MG63 (cell line): ENCODE measurements at regions not wholly inside any gene's neighbourhood (a gene's known extent, or its start where the extent isn't known, plus 50 kb on each side); places are given as distances from the start of the nearest gene placed in this dataset.

Experiments
- DNase-seq: peaks from one replicate; pipeline ENCODE4 v3.0.0-alpha.2; 2020
- H3K27me3 ChIP-seq: fragments of 250-450 bp; sonication (Bioruptor Pico); 2 replicates; pipeline ENCODE4 v1.5.1; 2020; ENCODE audit warnings: mild to moderate bottlenecking, moderate library complexity
- H3K36me3 ChIP-seq: fragments of 250-450 bp; sonication (Bioruptor Pico); 2 replicates; pipeline ENCODE4 v1.5.1; 2020; ENCODE audit warnings: mild to moderate bottlenecking, moderate library complexity
- H3K4me3 ChIP-seq: fragments of 250-450 bp; sonication (Bioruptor Pico); 2 replicates; pipeline ENCODE4 v1.5.1; 2020; ENCODE audit warnings: mild to moderate bottlenecking, moderate library complexity
- H3K9me3 ChIP-seq: fragments of 250-450 bp; sonication (Bioruptor Pico); 2 replicates; pipeline ENCODE4 v1.5.1; 2020; ENCODE audit warnings: mild to moderate bottlenecking, moderate library complexity

GRCh38 chr9:99725852-99726251, 95.8 kb upstream of the NR4A3 start:
- no peaks in the 10 kb centered on the region for H3K9me3 ChIP-seq
- DNase-seq: no peak
- no peaks in the 10 kb centered on the region; the same call in 1 of the 2 replicates for H3K27me3 ChIP-seq
- H3K36me3 ChIP-seq: no peaks in the 10 kb centered on the region
- no peak overlapping the region for H3K4me3 ChIP-seq

GRCh38 chr9:99726758-99727157, 94.9 kb upstream of the NR4A3 start:
- DNase-seq: peak; percentile 2
- Histone ChIP-seq H3K27me3 (no peaks in the 10 kb centered on the region; the same call in 1 of the 2 replicates), H3K36me3 (no peaks in the 10 kb centered on the region)

GRCh38 chr9:99730062-99730461, 91.6 kb upstream of the NR4A3 start:
- no peaks in the 10 kb centered on the region for H3K36me3 ChIP-seq
- no peaks in the 10 kb centered on the region for H3K27me3 ChIP-seq
- H3K9me3 ChIP-seq: no peaks in the 10 kb centered on the region
- no peak for DNase-seq
- no peak overlapping the region for H3K4me3 ChIP-seq

More at GRCh38 chr9:99726758-99727157, 94.9 kb upstream of the NR4A3 start:
- H3K4me3 ChIP-seq: no peak overlapping the region
- H3K9me3 ChIP-seq: no peaks in the 10 kb centered on the region

DNA sequence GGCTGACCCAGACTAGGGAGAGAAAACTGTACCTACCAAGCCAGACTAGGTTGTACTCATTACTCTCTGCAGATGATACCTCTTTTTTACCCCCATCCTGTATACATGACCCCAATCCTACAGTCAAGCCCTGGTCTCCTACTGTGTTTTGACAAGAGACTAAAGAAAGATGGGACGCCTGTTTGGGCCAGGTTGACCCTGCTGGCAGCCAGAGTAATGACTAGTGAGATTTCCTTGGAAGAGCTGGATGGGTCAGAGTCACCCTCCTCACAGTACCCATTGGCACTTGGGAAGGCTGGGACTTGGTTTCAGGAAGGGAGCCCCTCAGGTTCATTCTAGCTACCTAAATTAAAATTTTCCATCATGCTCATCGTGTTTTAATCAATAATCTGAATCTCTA, 89.7 kb upstream of the NR4A3 start:
- no peak overlapping the region for H3K4me3 ChIP-seq
- no peaks in the 10 kb centered on the region for H3K9me3 ChIP-seq
- H3K36me3 ChIP-seq: no peaks in the 10 kb centered on the region
- no peak for DNase-seq
- no peaks in the 10 kb centered on the region for H3K27me3 ChIP-seq

- Histone ChIP-seq H3K27me3 (no peaks in the 10 kb centered on the region), H3K36me3 (no peaks in the 10 kb centered on the region), H3K9me3 (no peaks in the 10 kb centered on the region), H3K4me3 (no peak overlapping the region)
- no peak for DNase-seq
Measured at GRCh38 chr9:99732715-99733114, 89.0 kb upstream of the NR4A3 start.

- DNase-seq: no peak
- H3K4me3 ChIP-seq: no peak overlapping the region
- no peaks in the 10 kb centered on the region for H3K9me3 ChIP-seq
- no peaks in the 10 kb centered on the region for H3K27me3 ChIP-seq
- no peaks in the 10 kb centered on the region for H3K36me3 ChIP-seq
Measured at GRCh38 chr9:99735041-99735440, 86.6 kb upstream of the NR4A3 start.

DNA sequence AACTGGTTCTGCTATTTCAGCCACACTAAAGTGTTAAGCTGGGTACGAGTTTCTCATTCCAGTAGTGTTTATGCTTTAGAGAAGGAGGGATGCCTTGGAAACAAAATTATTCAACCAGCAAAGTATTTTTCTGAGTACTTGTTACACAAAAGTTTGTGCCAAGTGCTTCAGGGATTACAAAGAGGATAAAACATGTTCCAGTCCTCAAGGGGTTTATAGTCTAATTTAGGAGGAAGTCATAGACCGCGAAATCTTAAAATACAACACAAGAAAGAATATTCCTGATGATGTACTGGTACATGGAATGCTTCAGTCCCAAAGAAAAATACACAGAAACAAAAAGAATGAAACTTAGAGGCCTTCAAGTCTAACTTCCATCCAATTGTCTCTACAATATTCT, 85.4 kb upstream of the NR4A3 start:
- Histone ChIP-seq H3K27me3 (no peaks in the 10 kb centered on the region), H3K36me3 (no peaks in the 10 kb centered on the region), H3K9me3 (no peaks in the 10 kb centered on the region), H3K4me3 (no peak overlapping the region)
- DNase-seq: no peak

- Histone ChIP-seq H3K36me3 (no peaks in the 10 kb centered on the region), H3K4me3 (no peak overlapping the region), H3K9me3 (no peaks in the 10 kb centered on the region), H3K27me3 (no peaks in the 10 kb centered on the region)
- DNase-seq: no peak
Measured at GRCh38 chr9:99737649-99738048, 84.0 kb upstream of the NR4A3 start.

DNA sequence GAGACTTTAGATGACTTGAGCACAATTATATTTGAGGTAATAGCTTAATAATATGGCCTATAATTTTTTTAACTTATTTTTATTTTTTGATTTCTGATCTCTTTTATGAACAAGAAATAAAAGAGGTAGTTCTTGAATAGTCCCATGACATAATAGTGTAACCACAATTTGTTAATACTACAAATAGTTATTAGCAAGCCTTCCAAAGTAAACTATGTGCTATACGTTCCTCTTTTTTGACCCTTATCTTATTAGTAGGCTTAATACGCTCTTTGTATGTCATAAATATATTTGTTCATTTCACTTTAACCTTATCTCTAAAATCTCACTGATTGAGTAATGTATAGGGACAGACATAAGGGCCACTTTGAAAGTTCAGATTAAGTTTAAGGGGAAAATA, 78.7 kb upstream of the NR4A3 start:
- H3K27me3 ChIP-seq: no peaks in the 10 kb centered on the region
- no peaks in the 10 kb centered on the region for H3K36me3 ChIP-seq
- H3K9me3 ChIP-seq: no peaks in the 10 kb centered on the region
- no peak overlapping the region for H3K4me3 ChIP-seq
- DNase-seq: no peak

DNA sequence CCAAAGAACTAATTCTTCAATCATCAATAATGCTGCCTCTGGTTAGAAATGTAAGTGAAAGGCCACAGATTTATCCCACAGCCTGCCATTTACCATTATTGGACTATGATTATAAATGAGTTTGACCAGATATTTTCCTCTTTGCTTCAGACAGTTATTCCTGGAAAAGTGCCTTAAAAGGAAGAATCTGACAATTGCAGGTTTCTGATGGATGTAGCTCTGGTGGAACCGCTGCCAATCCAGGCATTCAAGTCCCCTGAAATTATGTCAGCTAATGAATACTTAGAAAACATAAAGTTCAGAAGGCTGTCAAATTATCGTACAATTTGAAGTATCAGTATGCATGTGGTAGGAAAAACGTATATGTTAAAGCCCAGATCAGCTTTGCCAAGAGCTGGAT, 78.2 kb upstream of the NR4A3 start:
- DNase-seq: no peak
- H3K36me3 ChIP-seq: no peaks in the 10 kb centered on the region
- H3K4me3 ChIP-seq: no peak overlapping the region
- H3K9me3 ChIP-seq: no peaks in the 10 kb centered on the region
- no peaks in the 10 kb centered on the region for H3K27me3 ChIP-seq

DNA sequence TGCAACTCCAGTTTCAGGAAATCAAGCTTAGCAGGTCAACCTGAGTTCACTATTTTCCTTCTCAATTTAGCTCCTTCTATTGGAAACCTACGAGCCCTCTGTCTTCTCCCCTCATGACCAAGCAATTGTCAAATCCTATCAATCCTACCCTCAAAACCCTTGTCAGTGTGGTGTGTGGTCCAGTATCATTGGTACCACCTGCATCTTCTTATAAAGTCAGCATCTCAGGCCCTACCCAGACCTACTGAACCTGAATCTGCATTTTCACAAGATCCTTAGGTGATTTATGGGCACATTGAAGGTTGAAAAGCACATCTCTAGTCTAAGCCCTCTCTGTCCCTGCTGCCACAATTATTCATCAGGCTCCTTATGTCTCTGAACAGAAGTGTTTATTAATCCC, 77.6 kb upstream of the NR4A3 start:
- no peaks in the 10 kb centered on the region for H3K9me3 ChIP-seq
- no peaks in the 10 kb centered on the region for H3K36me3 ChIP-seq
- no peak overlapping the region for H3K4me3 ChIP-seq
- H3K27me3 ChIP-seq: no peaks in the 10 kb centered on the region
- no peak for DNase-seq

DNA sequence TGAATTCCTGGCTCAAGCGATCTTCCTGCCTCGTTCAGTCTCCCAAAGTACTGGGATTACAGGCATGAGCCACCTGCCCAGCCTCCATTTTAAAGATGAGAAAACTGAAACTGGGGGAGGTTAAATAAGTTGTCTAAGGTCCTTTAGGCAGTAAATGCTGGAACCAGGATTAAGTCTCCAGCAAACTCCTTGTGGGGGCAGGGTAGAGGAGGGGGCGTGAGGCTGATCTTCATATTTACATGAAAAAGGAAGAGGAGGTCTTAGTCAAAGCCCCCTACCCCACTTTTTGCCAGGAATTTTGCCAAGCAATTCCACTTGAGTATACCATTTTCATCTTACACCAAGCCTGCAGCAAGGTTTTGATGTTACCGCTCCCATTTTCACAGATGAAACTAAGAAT, 76.6 kb upstream of the NR4A3 start:
- DNase-seq: no peak

GRCh38 chr9:99746406-99746805, 75.3 kb upstream of the NR4A3 start:
- no peaks in the 10 kb centered on the region for H3K36me3 ChIP-seq
- no peaks in the 10 kb centered on the region for H3K9me3 ChIP-seq
- H3K27me3 ChIP-seq: no peaks in the 10 kb centered on the region
- no peak for DNase-seq
- H3K4me3 ChIP-seq: no peak overlapping the region

More for the DNA sequence above, 76.6 kb upstream of the NR4A3 start:
- no peak overlapping the region for H3K4me3 ChIP-seq
- no peaks in the 10 kb centered on the region for H3K27me3 ChIP-seq
- no peaks in the 10 kb centered on the region for H3K9me3 ChIP-seq
- no peaks in the 10 kb centered on the region for H3K36me3 ChIP-seq

DNA sequence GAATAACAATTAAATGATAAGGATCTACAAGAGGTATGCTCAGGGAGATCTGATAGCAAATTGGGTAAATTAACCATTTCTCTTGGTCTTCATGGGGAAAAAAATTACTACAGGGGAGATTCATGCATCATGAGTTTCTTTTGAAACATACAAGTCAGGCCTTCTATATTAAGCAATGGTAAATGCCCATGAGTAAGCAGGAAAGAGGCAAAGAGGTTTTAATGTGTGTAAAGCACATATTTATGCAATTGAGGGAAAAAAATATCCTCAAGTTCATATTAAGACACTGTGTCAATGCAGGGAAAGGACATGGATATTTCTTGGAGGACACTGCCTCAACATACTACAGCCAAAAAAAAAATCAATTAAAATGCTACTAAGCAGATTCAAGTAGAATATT, 73.4 kb upstream of the NR4A3 start:
- H3K4me3 ChIP-seq: no peak overlapping the region
- H3K9me3 ChIP-seq: no peaks in the 10 kb centered on the region
- H3K27me3 ChIP-seq: no peaks in the 10 kb centered on the region
- no peaks in the 10 kb centered on the region for H3K36me3 ChIP-seq
- no peak for DNase-seq

DNA sequence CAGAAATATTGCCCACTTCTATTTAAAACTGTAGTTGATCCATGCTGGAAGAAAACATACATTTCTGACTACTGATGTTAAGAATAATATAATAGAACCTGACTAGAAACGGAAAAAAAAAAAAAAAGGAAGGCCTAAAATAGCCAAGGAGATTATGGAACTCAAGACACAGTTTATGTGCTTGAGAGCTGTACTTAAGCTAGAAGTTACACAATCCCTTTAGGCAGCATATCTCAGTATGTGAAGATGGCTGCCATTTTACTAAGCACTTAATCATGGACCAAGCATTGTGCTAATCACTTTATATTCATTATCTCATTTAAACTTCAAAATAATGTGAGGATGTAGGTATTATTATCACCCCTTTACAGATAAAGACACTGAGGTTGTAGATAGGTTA, 73.0 kb upstream of the NR4A3 start:
- 0 out of 2 replicates have a peak, but pooled peaks cover 2% of the 10 kb centered on the region for H3K27me3 ChIP-seq
- no peaks in the 10 kb centered on the region for H3K36me3 ChIP-seq
- H3K9me3 ChIP-seq: no peaks in the 10 kb centered on the region
- DNase-seq: no peak
- H3K4me3 ChIP-seq: no peak overlapping the region

DNA sequence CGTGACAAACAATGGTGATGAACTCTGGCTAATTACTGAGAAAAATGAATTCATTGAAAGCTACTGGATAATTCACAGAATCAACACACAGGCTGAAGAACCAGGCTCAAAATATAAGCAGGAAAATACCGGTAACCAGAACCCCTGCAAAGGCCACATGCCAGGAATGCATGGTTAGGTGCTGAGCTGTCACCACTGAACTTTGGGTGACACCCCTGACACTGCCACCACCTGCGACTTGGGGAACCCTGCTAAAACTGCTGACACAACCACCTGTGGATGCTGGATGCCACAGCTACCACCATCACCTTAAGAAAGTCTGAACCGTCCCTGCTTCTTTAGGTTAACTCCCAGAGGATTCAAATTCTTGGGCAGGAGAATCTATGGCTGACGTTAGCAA, 72.0 kb upstream of the NR4A3 start:
- Histone ChIP-seq H3K27me3 (0 out of 2 replicates have a peak, but pooled peaks cover 2% of the 10 kb centered on the region), H3K9me3 (no peaks in the 10 kb centered on the region), H3K36me3 (no peaks in the 10 kb centered on the region), H3K4me3 (no peak overlapping the region)
- no peak for DNase-seq

GRCh38 chr9:99750526-99750925, 71.2 kb upstream of the NR4A3 start:
- H3K9me3 ChIP-seq: no peaks in the 10 kb centered on the region
- 0 out of 2 replicates have a peak, but pooled peaks cover 2% of the 10 kb centered on the region for H3K27me3 ChIP-seq
- no peak for DNase-seq
- H3K36me3 ChIP-seq: no peaks in the 10 kb centered on the region
- no peak overlapping the region for H3K4me3 ChIP-seq

- Histone ChIP-seq H3K36me3 (no peaks in the 10 kb centered on the region), H3K4me3 (no peak overlapping the region), H3K9me3 (no peaks in the 10 kb centered on the region), H3K27me3 (0 out of 2 replicates have a peak, but pooled peaks cover 2% of the 10 kb centered on the region)
- no peak for DNase-seq
Measured at GRCh38 chr9:99752417-99753109, 69.1 kb upstream of the NR4A3 start.
